ENCODE measurements at regions not wholly inside any gene's neighbourhood (a gene's known extent, or its start where the extent isn't known, plus 50 kb on each side); places are given as distances from the start of the nearest gene placed in this dataset.

DNA sequence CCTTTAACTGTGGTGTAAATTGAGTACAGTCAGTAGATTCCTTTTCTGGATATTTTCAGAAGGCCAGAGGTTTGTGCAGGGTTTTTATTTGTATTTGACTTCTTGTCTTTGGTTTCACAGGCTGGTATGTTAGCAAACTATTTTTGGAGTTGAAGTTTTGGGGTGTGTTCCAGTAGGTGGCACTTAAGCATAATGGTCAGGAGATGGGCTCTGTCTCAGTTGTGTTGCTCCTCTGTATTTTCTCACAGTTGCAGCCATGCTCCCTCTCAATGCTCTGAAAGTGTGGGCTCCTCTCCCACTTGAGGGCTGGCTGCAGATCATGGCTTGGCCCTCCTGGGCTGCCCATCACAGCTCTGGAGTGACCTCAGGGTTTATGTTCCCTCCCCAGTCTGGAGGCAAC, 267.0 kb upstream of the PCSK5 start:
- TF ChIP-seq POLR2AphosphoS5 (IDR thresholded peaks at IDR 0.05; ENCODE audit: low read depth, low read length) (no peak), POLR2A (IDR thresholded peaks at IDR 0.05; ENCODE audit: low read depth, low read length) (no peak), SPI1 (IDR thresholded peaks at IDR 0.05; ENCODE audit: low read depth, low read length) (no peak), POU2F2 (IDR thresholded peaks at IDR 0.05; ENCODE audit: low read depth, low read length) (no peak), PAX5 (IDR thresholded peaks at IDR 0.05; ENCODE audit: insufficient read depth, low read length, severe bottlenecking) (no peak), TAF1 (IDR thresholded peaks at IDR 0.05; ENCODE audit: low read depth, low read length) (no peak)

DNA sequence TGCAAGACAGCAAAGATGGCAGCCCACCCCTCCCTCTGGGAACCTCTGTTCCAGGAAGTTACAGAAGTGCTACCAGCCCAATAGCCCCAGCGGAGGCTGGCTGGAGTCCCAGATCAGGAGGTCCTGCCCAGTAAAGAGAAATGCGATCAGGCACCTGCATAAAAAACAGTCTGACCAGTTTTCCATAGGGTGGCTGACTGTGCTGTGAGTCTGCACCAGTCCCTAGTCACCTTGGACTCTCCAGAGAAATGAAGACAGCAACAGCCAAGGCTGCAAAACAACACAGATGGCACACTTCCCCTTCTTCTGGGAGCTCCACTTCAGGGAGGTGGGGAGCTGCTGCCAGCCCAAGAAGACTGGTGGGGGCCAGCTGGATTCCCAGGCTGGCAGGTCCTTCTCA, 265.5 kb upstream of the PCSK5 start:
- TF ChIP-seq POLR2A (IDR thresholded peaks at IDR 0.05; ENCODE audit: low read depth, low read length) (no peak), POLR2AphosphoS5 (IDR thresholded peaks at IDR 0.05; ENCODE audit: low read depth, low read length) (no peak)
- DNase-seq (ENCODE audit: insufficient read length, low spot score) (no peak), FAIRE-seq (no peak)

More for the DNA sequence above, 267.0 kb upstream of the PCSK5 start:
- FAIRE-seq (no peak), DNase-seq (ENCODE audit: insufficient read length, low spot score) (no peak)

DNA sequence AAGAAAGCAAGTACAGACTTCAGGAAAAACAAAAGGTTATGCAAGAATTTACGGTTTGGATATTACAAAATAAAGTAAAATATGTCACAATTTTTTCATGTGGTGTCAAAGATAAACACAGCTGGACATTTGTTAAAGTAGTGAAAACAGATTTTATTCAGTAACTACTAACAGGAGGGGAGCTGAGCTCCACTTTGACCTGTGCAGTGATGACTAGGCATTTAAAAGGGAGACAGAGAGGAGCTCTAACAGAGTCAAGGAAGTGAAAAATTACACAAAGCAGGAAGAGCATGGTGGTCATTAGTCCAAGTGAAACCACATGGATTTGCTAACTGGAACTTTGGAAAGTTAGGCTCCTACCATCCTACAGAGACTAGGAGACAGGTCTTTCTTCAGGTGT, 263.6 kb upstream of the PCSK5 start:
- TF ChIP-seq PAX5 (IDR thresholded peaks at IDR 0.05; ENCODE audit: insufficient read depth, low read length, severe bottlenecking), result no peak
- FAIRE-seq (no peak), DNase-seq (ENCODE audit: insufficient read length, low spot score) (no peak)

DNA sequence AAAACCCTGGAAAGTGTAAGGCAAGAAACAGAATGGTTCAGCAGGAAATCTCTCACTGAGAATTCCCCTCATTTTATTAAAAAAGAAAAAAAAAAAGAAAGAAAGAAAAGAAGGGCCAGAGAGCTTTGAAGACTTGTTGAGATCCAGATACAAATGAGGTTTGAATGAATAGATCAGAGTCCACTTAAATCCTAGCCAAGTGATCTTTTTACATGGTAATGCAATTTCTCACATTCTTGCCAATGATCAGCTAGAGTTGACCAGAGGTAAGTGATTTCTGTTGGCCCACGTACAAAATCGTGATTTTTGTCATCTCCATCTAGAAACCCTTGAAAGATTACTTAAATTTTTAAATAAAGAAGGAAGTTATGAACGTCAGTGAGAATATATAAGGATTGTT, 261.5 kb upstream of the PCSK5 start:
- TF ChIP-seq TAF1 (IDR thresholded peaks at IDR 0.05; ENCODE audit: low read depth, low read length), result no peak
- TF ChIP-seq POLR2A (IDR thresholded peaks at IDR 0.05; ENCODE audit: low read depth, low read length), result no peak
- TF ChIP-seq SPI1 (IDR thresholded peaks at IDR 0.05; ENCODE audit: low read depth, low read length), result no peak
- no peak for TF ChIP-seq POLR2AphosphoS5 (IDR thresholded peaks at IDR 0.05; ENCODE audit: low read depth, low read length)
- TF ChIP-seq POU2F2 (IDR thresholded peaks at IDR 0.05; ENCODE audit: low read depth, low read length), result no peak
- TF ChIP-seq PAX5 (IDR thresholded peaks at IDR 0.05; ENCODE audit: insufficient read depth, low read length, severe bottlenecking), result no peak
- no peak for DNase-seq (ENCODE audit: insufficient read length, low spot score)
- FAIRE-seq, result no peak

DNA sequence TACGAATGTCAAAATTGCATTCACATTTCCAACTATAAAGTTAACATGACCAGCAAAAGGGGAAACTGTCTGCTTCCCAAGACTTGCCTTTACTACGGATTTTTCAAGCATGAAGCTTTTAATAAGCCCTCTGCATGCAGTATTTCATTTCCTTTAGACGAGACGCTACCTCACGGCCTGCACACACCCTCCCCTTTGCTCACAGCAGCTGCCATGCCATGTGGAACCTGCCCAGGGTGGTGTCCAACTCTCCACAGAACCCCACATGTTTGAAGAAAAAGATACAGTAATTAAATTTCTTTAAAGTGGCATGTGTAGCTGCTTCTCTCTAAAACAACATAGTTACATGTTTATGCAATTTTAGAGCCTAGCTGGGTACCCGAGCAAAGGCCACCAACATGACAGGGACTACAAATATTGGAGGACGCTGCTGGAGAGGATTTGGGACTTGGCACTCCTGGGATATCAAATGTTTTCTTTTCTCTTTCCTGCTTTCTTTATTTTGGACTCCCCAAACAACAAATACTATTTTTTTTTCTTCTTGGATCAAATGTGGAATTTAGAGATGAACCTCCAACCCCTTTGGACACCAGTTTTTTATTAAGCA, 256.9 kb upstream of the PCSK5 start:
- no peak for FAIRE-seq
- DNase-seq (ENCODE audit: insufficient read length, low spot score), result no peak
- TF ChIP-seq SPI1 (IDR thresholded peaks at IDR 0.05; ENCODE audit: low read depth, low read length), result no peak
- no peak for TF ChIP-seq POU2F2 (IDR thresholded peaks at IDR 0.05; ENCODE audit: low read depth, low read length)
- TF ChIP-seq POLR2A (IDR thresholded peaks at IDR 0.05; ENCODE audit: low read depth, low read length), result no peak
- TF ChIP-seq TAF1 (IDR thresholded peaks at IDR 0.05; ENCODE audit: low read depth, low read length), result no peak
- no peak for TF ChIP-seq POLR2AphosphoS5 (IDR thresholded peaks at IDR 0.05; ENCODE audit: low read depth, low read length)
- no peak for TF ChIP-seq PAX5 (IDR thresholded peaks at IDR 0.05; ENCODE audit: insufficient read depth, low read length, severe bottlenecking)

DNA sequence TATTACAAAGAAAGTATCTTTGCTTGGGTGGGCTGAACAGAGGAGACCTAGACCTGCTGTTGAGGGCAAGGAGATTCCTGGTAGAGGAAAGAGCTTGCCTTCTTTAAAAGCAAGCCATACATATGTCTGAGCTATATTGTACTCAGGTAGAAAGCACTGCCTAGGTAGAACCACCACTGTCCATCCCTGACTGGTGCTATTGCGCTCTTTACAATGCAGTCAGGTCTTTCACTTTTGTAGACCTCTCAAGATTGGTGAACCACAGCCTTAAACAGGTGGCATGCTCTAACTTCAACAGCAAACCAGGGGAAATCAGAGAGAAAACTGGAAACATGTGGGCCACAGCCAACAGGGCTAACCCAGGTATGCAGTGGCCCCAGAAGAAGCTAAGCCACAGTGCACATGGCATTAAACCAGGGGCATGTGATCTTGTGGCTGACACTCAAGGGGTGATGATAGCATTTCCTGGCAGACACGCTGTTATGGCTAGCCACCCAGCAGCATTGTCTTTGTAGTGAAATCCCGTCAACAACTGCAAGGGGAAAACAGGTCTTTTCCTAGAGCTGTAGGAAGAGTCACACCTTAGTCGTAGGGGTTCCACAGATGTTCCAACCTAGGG, 253.9 kb upstream of the PCSK5 start:
- no peak for FAIRE-seq
- TF ChIP-seq TAF1 (IDR thresholded peaks at IDR 0.05; ENCODE audit: low read depth, low read length), result no peak
- TF ChIP-seq SPI1 (IDR thresholded peaks at IDR 0.05; ENCODE audit: low read depth, low read length), result no peak
- TF ChIP-seq PAX5 (IDR thresholded peaks at IDR 0.05; ENCODE audit: insufficient read depth, low read length, severe bottlenecking), result no peak
- no peak for TF ChIP-seq POLR2A (IDR thresholded peaks at IDR 0.05; ENCODE audit: low read depth, low read length)
- TF ChIP-seq POU2F2 (IDR thresholded peaks at IDR 0.05; ENCODE audit: low read depth, low read length), result no peak
- no peak for TF ChIP-seq POLR2AphosphoS5 (IDR thresholded peaks at IDR 0.05; ENCODE audit: low read depth, low read length)
- DNase-seq (ENCODE audit: insufficient read length, low spot score), result no peak

DNA sequence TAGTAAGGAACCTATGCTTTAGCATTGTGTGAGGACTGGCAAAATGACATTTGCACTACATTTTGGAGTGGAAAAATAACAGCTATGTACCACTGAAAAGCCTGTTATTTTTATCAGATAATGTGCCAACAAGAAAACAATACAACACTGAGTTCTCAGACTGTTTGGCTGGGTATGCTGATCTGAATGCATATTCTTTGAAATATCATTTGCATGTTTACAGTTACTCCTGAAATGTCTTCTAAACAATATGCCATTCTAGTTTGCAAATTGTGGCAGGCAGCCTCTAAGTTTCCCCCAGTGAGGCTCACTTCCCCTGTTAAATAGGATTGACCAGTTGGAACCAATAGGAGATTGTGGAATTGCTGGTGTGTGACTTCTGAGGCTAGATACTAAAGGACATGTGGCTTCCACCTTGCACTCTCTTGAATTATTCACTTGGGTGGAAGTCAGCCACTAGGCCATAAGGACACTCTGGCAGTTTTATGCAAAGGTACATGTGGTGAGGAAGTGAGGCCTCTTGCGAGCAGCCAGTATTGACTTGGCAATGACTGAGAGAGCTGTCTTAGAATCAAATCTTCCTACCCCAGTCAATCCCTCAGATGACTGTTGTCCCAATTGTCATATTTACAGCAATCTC, 250.4 kb upstream of the PCSK5 start:
- FAIRE-seq, result no peak
- TF ChIP-seq TAF1 (IDR thresholded peaks at IDR 0.05; ENCODE audit: low read depth, low read length), result no peak
- no peak for TF ChIP-seq POLR2AphosphoS5 (IDR thresholded peaks at IDR 0.05; ENCODE audit: low read depth, low read length)
- TF ChIP-seq POLR2A (IDR thresholded peaks at IDR 0.05; ENCODE audit: low read depth, low read length), result no peak
- no peak for TF ChIP-seq PAX5 (IDR thresholded peaks at IDR 0.05; ENCODE audit: insufficient read depth, low read length, severe bottlenecking)
- TF ChIP-seq POU2F2 (IDR thresholded peaks at IDR 0.05; ENCODE audit: low read depth, low read length), result no peak
- no peak for TF ChIP-seq SPI1 (IDR thresholded peaks at IDR 0.05; ENCODE audit: low read depth, low read length)

DNA sequence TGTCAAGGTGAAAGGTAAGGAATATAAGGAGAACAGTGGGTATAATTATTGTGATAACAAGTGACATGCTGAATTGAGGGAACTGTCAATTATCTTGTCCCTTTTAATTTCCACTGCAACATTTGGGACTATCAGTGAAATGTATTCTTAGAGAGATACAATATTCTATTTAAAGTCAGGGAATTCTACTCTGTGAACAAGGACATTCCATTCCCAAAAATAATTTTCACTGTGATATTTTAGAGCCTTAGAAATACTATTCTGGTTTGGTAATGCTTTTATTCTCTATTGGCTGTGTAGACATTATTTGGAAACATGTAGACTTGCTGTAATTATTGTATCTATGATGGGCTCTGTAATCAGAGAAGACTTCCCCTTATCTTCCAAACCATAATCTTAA, 248.0 kb upstream of the PCSK5 start:
- DNase-seq (ENCODE audit: insufficient read length, low spot score), result no peak
- TF ChIP-seq TAF1 (IDR thresholded peaks at IDR 0.05; ENCODE audit: low read depth, low read length) (no peak), PAX5 (IDR thresholded peaks at IDR 0.05; ENCODE audit: insufficient read depth, low read length, severe bottlenecking) (no peak), POU2F2 (IDR thresholded peaks at IDR 0.05; ENCODE audit: low read depth, low read length) (no peak), POLR2A (IDR thresholded peaks at IDR 0.05; ENCODE audit: low read depth, low read length) (no peak), SPI1 (IDR thresholded peaks at IDR 0.05; ENCODE audit: low read depth, low read length) (no peak), POLR2AphosphoS5 (IDR thresholded peaks at IDR 0.05; ENCODE audit: low read depth, low read length) (no peak)
- no peak for FAIRE-seq

More for the DNA sequence above, 250.4 kb upstream of the PCSK5 start:
- no peak for DNase-seq (ENCODE audit: insufficient read length, low spot score)

DNA sequence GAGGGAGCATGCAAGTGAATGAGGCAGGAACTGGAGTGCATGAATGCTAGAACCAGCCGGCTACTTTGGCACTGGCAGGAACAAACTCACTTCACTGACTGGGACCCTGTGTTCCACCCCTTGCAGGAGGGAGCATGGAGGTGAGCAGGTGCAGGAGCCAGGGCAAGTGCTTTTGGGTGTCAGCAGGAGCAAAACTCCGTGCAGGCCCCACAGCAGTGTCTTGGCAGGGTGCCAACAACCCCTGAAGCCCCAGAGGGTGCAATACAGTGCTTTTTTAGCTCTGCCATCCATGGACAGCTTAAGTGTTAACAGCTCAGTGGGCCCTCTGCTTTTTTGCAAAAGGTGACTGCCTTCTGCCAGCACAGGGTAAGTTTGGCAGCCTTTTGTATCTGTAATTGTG, 245.8 kb upstream of the PCSK5 start:
- FAIRE-seq, result no peak
- no peak for DNase-seq (ENCODE audit: insufficient read length, low spot score)
- TF ChIP-seq TAF1 (IDR thresholded peaks at IDR 0.05; ENCODE audit: low read depth, low read length) (no peak), POLR2AphosphoS5 (IDR thresholded peaks at IDR 0.05; ENCODE audit: low read depth, low read length) (no peak), PAX5 (IDR thresholded peaks at IDR 0.05; ENCODE audit: insufficient read depth, low read length, severe bottlenecking) (no peak), POU2F2 (IDR thresholded peaks at IDR 0.05; ENCODE audit: low read depth, low read length) (no peak), SPI1 (IDR thresholded peaks at IDR 0.05; ENCODE audit: low read depth, low read length) (no peak), POLR2A (IDR thresholded peaks at IDR 0.05; ENCODE audit: low read depth, low read length) (no peak)

DNA sequence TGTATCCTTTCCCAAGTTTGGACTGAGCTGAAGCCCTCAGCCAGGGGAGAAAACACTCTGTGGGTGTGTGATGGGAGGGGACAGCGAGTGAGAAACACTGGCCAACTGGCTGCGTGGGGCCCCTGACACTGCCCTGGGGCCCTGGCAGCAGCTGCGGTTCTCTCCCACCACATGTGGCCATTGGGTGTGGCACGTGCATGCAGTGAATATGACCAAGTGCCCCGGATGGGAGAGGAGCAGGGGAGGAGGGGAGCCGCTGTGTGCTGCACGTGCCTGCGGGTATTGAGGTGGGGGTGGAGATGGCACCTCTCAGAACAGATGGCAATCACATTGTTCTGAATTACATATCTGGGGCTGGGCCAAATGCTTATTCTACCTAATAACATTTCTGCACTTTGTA, 242.4 kb upstream of the PCSK5 start:
- TF ChIP-seq POU2F2 (IDR thresholded peaks at IDR 0.05; ENCODE audit: low read depth, low read length), result no peak
- no peak for TF ChIP-seq POLR2A (IDR thresholded peaks at IDR 0.05; ENCODE audit: low read depth, low read length)
- TF ChIP-seq PAX5 (IDR thresholded peaks at IDR 0.05; ENCODE audit: insufficient read depth, low read length, severe bottlenecking), result no peak
- no peak for TF ChIP-seq POLR2AphosphoS5 (IDR thresholded peaks at IDR 0.05; ENCODE audit: low read depth, low read length)
- no peak for TF ChIP-seq TAF1 (IDR thresholded peaks at IDR 0.05; ENCODE audit: low read depth, low read length)
- TF ChIP-seq SPI1 (IDR thresholded peaks at IDR 0.05; ENCODE audit: low read depth, low read length), result no peak
- DNase-seq (ENCODE audit: insufficient read length, low spot score) (no peak), FAIRE-seq (no peak)

Data from GM12891 (cell line).